PC-9 (cell line): ENCODE measurements at regions not wholly inside any gene's neighbourhood (a gene's known extent, or its start where the extent isn't known, plus 50 kb on each side); places are given as distances from the start of the nearest gene placed in this dataset.

Experiments used
- BruUV-seq: library from RNA; stranded (reverse); fragments of 400-500 nt; replicated peaks from 2 replicates; lab custom pipeline; 2021; lab: Mats Ljungman, UMichigan
- CTCF ChIA-PET: fragments of 300-600 bp; sonication (Branson Sonifier 250); formaldehyde crosslinking; loops from one replicate; lab custom pipeline; 2022; ENCODE audit warnings: antibody characterized with exemption; lab: Charles Lee
- POLR2A ChIA-PET: fragments of 300-600 bp; sonication (Branson Sonifier 250); formaldehyde crosslinking; loops from one replicate; lab custom pipeline; 2022; ENCODE audit warnings: antibody characterized with exemption; ENCODE audit not compliant: unreplicated experiment; lab: Charles Lee
- DNase-seq, 2 experiments: peaks; one replicate each; pipeline versions ENCODE4 v3.0.0 to v3.0.0-alpha.2; 2015 to 2022; ENCODE audit warnings: mixed read lengths in 1 of 2
- H2AFZ ChIP-seq: fragments of 200-600 bp; sonication (generic); 2 replicates; pipeline ENCODE4 v1.8.1; 2017; ENCODE audit warnings: antibody characterized with exemption
- H3F3A ChIP-seq: fragments of 200-600 bp; sonication (generic); 2 replicates; pipeline ENCODE4 v1.8.1; 2017; ENCODE audit warnings: antibody characterized with exemption, mild to moderate bottlenecking, low read depth; ENCODE audit not compliant: insufficient read depth
- H3K27ac ChIP-seq: fragments of 200-600 bp; sonication (generic); 2 replicates; pipeline ENCODE4 v1.6.1; 2016; ENCODE audit warnings: mixed run types
- H3K27me3 ChIP-seq: fragments of 200-600 bp; sonication (generic); 2 replicates; pipeline ENCODE4 v1.6.1; 2016; ENCODE audit warnings: low read depth, mixed run types; ENCODE audit not compliant: insufficient read depth
- H3K36me3 ChIP-seq: fragments of 200-600 bp; sonication (generic); 2 replicates; pipeline ENCODE4 v1.6.1; 2016; ENCODE audit warnings: low read depth, mixed run types
- H3K4me1 ChIP-seq: fragments of 200-600 bp; sonication (generic); replicated peaks from 2 replicates; pipeline ENCODE4 v1.6.1; 2016; ENCODE audit warnings: mixed run types; ENCODE audit not compliant: insufficient read depth
- H3K4me2 ChIP-seq: fragments of 200-600 bp; sonication (generic); 2 replicates; pipeline ENCODE4 v1.6.1; 2017; ENCODE audit warnings: mixed run types
- H3K4me3 ChIP-seq: fragments of 200-600 bp; sonication (generic); 2 replicates; pipeline ENCODE4 v1.6.1; 2016; ENCODE audit warnings: mixed run types
- H3K79me2 ChIP-seq: fragments of 200-600 bp; sonication (generic); 2 replicates; pipeline ENCODE4 v1.6.1; 2017; ENCODE audit warnings: low read depth, mixed run types
- H3K9me2 ChIP-seq: fragments of 200-600 bp; sonication (generic); 2 replicates; pipeline ENCODE4 v1.8.1; 2017; ENCODE audit warnings: mild to moderate bottlenecking; ENCODE audit not compliant: insufficient read depth
- H3K9me3 ChIP-seq: fragments of 200-600 bp; sonication (generic); 2 replicates; pipeline ENCODE4 v1.8.1; 2016; ENCODE audit warnings: low read depth; ENCODE audit not compliant: insufficient read depth
- H4K20me1 ChIP-seq: fragments of 200-600 bp; sonication (generic); 2 replicates; pipeline ENCODE4 v1.8.1; 2017; ENCODE audit not compliant: insufficient read depth
- EZH2 ChIP-seq: fragments of 200-600 bp; sonication (generic); IDR thresholded peaks from 2 replicates; pipeline ENCODE4 v1.8.0; 2017; ENCODE audit warnings: antibody characterized with exemption, low read depth
- intact Hi-C: fragments of 100-400 bp; cut with micrococcal nuclease; formaldehyde crosslinking; loops from one replicate; pipeline ENCODE4 v1.10.0; 2022; ENCODE audit not compliant: unreplicated experiment
- TF ChIP-seq, protein P1 (sequence below): fragments of 200-600 bp; sonication (generic); conservative IDR thresholded peaks from 2 replicates; pipeline ENCODE4 v1.6.1; 2017; ENCODE audit warnings: mixed run types, antibody characterized with exemption, mild to moderate bottlenecking, moderate library complexity

GRCh38 chr4:184318852-184319251 is 101.2 kb upstream of the ENPP6 start:
- Histone ChIP-seq H3K4me1 (peaks cover 12% of the 10 kb centered on the region), H3K27me3 (no peaks in the 10 kb centered on the region), H3K4me3 (no peak overlapping the region), H2AFZ (no peak overlapping the region), H3K4me2 (no peak overlapping the region), H4K20me1 (no peaks in the 10 kb centered on the region), H3F3A (peaks cover 8% of the 10 kb centered on the region; the same call in 1 of the 2 replicates), H3K79me2 (no peaks in the 10 kb centered on the region), H3K9me2 (no peaks in the 10 kb centered on the region), H3K27ac (no peak overlapping the region), H3K9me3 (no peaks in the 10 kb centered on the region), H3K36me3 (no peaks in the 10 kb centered on the region)
- POLR2A ChIA-PET = no interaction called here
- no peak for DNase-seq
- intact Hi-C loops = no loop called here
- no TSS peak for BruUV-seq
- TF ChIP-seq EZH2 = no peak
- TF ChIP-seq, protein P1, sequence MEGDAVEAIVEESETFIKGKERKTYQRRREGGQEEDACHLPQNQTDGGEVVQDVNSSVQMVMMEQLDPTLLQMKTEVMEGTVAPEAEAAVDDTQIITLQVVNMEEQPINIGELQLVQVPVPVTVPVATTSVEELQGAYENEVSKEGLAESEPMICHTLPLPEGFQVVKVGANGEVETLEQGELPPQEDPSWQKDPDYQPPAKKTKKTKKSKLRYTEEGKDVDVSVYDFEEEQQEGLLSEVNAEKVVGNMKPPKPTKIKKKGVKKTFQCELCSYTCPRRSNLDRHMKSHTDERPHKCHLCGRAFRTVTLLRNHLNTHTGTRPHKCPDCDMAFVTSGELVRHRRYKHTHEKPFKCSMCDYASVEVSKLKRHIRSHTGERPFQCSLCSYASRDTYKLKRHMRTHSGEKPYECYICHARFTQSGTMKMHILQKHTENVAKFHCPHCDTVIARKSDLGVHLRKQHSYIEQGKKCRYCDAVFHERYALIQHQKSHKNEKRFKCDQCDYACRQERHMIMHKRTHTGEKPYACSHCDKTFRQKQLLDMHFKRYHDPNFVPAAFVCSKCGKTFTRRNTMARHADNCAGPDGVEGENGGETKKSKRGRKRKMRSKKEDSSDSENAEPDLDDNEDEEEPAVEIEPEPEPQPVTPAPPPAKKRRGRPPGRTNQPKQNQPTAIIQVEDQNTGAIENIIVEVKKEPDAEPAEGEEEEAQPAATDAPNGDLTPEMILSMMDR = no peak
- CTCF ChIA-PET = no interaction called here

DNA sequence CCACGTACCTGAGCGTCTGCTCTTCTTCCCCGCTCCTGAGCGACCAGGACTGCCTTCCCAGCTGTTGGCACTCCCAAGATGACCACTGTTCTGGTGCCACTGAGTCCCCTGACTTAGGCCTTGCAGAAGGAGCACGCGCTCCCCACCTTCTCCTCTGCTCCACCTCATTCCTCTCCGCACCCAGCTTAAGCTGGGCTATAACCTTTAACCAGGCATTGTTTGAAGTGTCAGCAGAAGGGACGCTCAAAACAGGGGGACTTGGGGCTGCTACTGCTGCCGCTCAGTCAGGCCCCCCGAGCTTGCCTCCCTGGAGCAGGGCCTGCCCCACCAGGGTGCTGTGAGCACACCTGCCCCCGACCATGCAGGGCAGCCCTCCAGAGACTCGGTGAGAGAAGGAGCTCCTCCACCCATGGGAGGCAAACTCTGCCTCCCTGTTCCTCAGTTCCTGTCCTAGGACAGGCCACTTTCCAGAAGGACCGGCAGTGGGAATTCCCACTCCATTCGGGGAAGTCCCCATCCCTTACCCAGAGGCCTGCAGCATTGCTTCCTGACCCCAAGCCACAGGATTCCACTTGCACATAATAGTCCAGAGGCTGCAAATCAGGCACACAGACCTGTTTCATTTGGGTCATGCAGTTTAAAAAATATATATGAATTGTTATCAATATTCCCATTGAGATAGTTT is 99.7 kb upstream of the ENPP6 start:
- ChIA-PET CTCF (no interaction called here), POLR2A (no interaction called here)
- Histone ChIP-seq H3K4me1 (peaks cover 3% of the 10 kb centered on the region; the same call in 1 of the 2 replicates), H3F3A (peaks cover 3% of the 10 kb centered on the region; the same call in 1 of the 2 replicates), H3K9me3 (no peaks in the 10 kb centered on the region), H3K27me3 (no peaks in the 10 kb centered on the region), H3K79me2 (no peaks in the 10 kb centered on the region), H4K20me1 (no peaks in the 10 kb centered on the region), H3K9me2 (no peaks in the 10 kb centered on the region), H2AFZ (no peak overlapping the region), H3K27ac (no peak overlapping the region), H3K4me3 (no peak overlapping the region), H3K4me2 (no peak overlapping the region), H3K36me3 (no peaks in the 10 kb centered on the region)
- no TSS peak for BruUV-seq
- intact Hi-C loops = no loop called here
- no peak for DNase-seq
- TF ChIP-seq, protein P1 = no peak
- TF ChIP-seq EZH2 = no peak

DNA sequence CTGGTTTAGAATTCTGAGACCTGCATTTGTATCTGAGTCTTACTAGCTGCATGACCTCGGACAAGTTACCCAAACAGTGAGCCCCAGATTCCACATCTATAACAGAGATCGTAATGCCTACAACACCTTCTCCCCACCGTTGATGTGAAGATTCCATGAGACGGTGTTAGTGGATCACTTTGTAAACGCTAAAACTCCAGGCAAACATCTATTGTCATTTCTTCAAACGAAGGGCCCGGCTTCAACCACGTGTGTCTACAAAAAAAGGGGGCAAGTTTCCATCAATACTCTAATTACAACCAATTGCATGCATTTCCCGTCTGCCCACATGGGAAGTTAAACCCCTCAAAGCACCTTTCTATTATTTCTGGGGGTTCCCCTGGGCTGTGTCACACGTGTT is 99.1 kb upstream of the ENPP6 start:
- DNase-seq = no peak
- CTCF ChIA-PET = no interaction called here
- H2AFZ ChIP-seq = no peak overlapping the region
- no peaks in the 10 kb centered on the region for H3F3A ChIP-seq
- no peaks in the 10 kb centered on the region for H3K27me3 ChIP-seq
- H3K4me1 ChIP-seq = no peaks in the 10 kb centered on the region
- H3K9me3 ChIP-seq = no peaks in the 10 kb centered on the region
- no peaks in the 10 kb centered on the region for H3K36me3 ChIP-seq
- no peaks in the 10 kb centered on the region for H3K9me2 ChIP-seq
- POLR2A ChIA-PET = no interaction called here
- no TSS peak for BruUV-seq
- no peak overlapping the region for H3K4me3 ChIP-seq
- H3K27ac ChIP-seq = no peak overlapping the region
- H3K79me2 ChIP-seq = no peaks in the 10 kb centered on the region
- intact Hi-C loops = no loop called here
- H3K4me2 ChIP-seq = no peak overlapping the region
- TF ChIP-seq, protein P1 = no peak
- TF ChIP-seq EZH2 = no peak
- no peaks in the 10 kb centered on the region for H4K20me1 ChIP-seq
